Omental fat pad (tissue), 3 donors: ENCODE measurements at regions not wholly inside any gene's neighbourhood (a gene's known extent, or its start where the extent isn't known, plus 50 kb on each side); places are given as distances from the start of the nearest gene placed in this dataset.

ENCODE experiments used
- ATAC-seq: fragments of 150-250 bp; one replicate; pipeline ENCODE4 v1.9.1; 2016; ENCODE audit warnings: mild to moderate bottlenecking, moderate library complexity; ENCODE audit not compliant: low FRiP score
- DNase-seq: peaks from one replicate; pipeline ENCODE4 v3.0.0-alpha.2; 2019; ENCODE audit warnings: low spot score
- TF ChIP-seq, protein P1 (sequence below), 3 donors: fragments of 450-650 bp; IDR thresholded peaks; one replicate each; pipeline ENCODE4 v1.5.1; 2016 to 2017; ENCODE audit warnings: antibody characterized with exemption in 3 of 3, mild to moderate bottlenecking in 3 of 3, moderate library complexity in 2 of 3

DNA sequence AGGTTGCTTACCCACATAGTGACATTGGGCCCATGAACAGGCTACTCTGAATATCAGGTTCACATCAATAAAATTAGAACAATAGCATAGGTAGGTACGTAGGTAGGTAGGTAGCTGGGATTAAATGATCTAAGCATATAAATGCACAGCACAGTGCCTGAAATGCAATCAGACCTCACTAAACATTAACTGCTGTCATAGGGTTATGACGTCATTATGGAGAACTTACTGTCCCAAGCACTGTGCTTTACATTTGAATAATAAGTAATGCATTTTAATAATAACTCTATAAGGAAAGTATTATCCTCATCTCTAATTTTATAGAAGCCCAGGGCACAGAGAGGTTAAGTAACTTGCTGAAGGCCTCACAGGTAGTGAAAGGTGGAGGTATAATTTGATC is 112.5 kb downstream of the RPS24 start:
- TF ChIP-seq, protein P1, sequence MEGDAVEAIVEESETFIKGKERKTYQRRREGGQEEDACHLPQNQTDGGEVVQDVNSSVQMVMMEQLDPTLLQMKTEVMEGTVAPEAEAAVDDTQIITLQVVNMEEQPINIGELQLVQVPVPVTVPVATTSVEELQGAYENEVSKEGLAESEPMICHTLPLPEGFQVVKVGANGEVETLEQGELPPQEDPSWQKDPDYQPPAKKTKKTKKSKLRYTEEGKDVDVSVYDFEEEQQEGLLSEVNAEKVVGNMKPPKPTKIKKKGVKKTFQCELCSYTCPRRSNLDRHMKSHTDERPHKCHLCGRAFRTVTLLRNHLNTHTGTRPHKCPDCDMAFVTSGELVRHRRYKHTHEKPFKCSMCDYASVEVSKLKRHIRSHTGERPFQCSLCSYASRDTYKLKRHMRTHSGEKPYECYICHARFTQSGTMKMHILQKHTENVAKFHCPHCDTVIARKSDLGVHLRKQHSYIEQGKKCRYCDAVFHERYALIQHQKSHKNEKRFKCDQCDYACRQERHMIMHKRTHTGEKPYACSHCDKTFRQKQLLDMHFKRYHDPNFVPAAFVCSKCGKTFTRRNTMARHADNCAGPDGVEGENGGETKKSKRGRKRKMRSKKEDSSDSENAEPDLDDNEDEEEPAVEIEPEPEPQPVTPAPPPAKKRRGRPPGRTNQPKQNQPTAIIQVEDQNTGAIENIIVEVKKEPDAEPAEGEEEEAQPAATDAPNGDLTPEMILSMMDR (IDR thresholded peaks at IDR 0.05): no peak
- DNase-seq: no peak
- no peak for ATAC-seq

DNA sequence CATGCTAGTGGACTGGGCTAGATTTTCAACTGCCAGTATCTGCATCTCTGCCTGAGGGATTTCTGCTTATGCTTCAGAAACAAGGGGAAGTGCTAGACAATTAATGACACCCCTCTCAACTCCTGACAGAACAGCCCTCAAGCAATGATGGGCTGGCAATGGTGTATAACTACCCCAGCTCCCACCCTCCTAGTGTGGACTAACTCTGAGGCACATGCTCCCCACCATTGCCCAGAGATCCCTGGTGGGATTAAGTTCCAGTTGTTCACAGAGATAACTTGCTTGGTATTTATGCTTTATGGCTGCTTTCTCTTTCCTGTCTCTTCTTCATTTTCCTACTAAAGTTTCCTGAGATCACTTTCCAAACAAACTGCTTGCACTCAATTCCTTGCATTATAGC is 113.5 kb downstream of the RPS24 start:
- ATAC-seq: no peak
- no peak for DNase-seq
- TF ChIP-seq, protein P1 (IDR thresholded peaks at IDR 0.05): no peak

DNA sequence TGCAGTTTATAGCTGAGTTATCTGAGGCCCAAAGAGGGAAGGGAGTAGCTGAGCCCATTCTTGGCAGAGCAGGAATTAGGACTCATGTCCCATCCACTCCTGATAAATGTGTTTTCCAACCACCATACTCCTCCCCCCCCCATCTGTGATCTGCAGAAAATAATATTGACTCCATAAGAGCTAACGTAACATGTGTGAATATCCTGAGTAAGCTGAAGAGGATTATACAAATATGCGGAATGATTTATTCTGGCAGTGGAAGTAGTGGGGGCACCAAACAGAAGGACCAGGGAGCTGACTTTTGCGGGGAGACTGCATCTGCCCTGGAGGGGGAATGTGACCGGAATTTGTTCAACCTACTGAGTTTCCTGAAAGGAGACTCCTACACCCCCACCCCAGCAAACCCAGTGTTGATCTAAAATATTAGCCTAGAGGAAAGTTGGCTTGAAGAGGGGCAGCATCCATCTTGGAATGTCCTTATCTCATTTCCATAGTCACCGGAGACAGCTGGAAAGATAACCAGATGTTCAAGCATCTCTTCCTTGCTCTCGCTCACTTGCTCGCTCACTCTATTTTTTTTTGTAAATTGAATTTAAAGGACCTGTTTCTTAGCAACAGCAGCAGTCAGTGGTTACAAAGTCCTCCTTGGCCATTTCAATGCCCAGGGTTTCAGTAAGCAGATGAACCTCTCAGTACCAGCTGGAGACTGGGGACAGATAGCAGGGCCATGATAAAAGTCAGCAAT is 114.7 kb downstream of the RPS24 start:
- TF ChIP-seq, protein P1 (IDR thresholded peaks at IDR 0.05): no peak
- DNase-seq: no peak
- no peak for ATAC-seq

DNA sequence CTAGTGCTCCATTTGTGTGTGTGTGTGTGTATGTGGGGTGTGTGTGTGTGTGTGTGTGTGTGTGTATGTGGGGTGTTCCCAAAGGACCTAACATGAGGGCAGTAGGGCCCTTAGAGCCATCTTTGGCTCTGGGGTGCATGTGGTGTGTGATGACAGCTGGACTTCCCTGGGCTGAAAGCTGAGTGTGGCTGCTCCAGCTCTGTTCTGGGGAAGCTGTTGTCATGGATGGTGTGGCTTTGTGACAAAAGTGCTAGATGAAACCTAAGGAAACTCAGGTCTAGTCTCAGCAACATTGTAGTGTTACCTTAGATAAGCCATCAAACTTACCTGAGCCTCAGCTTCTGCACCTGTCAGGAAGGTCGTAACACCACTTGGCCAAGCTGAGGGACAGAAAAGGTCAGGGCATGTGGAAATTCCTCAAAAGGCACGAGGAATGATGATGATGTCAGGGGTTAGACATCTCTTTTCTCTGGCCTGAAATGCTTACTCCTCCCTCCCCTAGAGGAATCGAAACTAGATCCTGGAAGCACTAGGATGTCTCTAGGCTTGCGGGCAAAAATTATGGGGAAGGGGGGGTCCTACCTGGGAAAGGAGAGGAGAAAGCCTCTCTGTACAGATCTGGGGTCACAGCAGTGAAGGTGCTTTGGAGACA is 115.4 kb downstream of the RPS24 start:
- TF ChIP-seq, protein P1 (IDR thresholded peaks at IDR 0.05): no peak
- ATAC-seq: peak; percentile 62
- DNase-seq: no peak

DNA sequence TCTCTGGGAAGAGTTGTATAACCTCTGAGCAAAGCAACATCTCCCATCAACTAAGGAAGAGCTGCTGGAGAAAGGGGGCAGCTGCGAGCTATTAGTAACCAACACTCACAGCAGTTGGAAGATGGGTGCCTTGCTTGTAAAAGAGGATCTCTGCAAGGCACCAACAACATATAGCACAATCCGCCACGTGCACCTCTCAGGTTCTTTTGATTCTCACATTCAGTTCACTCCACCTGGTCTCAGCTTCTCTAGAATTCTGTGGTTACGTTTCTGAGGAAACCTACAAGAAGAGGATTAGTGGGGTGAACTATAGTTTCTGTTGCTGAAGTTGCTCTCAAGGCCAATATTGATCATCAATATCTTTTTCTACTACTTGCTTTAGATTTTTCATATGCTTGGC is 117.1 kb downstream of the RPS24 start:
- ATAC-seq (no peak), DNase-seq (no peak)
- TF ChIP-seq, protein P1 (IDR thresholded peaks at IDR 0.05): no peak

DNA sequence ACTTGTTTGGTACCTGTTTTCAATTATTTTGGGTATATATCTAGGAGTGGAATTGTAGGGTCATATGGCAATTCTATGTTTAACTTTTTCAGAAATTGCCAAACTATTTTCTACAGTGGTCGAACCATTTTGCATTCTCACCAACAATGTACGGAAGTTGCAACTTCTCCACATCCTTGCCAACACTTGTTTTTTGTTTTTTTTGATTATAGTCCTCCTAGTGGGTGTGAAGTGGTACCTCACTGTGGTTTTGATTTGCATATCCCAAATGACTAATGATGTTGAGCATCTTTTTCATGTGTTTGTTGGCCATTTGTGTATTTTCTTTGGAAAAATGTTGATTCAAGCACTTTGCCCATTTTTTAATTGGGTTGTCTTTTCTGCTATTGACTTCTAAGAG is 122.1 kb downstream of the RPS24 start:
- ATAC-seq (no peak), DNase-seq (no peak)
- TF ChIP-seq, protein P1 (IDR thresholded peaks at IDR 0.05): no peak

DNA sequence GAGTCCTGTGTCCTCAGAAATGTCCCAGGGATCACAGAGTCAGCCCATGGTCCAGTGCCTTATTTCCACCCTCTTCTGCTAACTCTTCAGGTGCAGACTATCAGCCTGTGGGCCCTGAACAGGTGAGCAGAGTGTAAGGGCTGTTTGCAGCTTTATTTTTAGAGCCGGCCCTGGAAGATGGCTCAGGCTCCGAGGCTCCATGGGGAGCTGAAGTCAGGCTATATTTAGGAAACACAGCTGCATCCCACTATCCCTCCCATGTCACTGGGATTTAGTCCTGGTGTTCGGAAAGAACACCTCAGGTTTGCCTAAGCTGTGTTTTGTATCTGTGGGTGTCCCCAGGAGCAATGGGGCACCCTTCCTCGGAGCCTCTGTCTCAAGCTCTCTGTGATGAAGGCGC is 126.9 kb downstream of the RPS24 start:
- ATAC-seq (no peak), DNase-seq (no peak)
- TF ChIP-seq, protein P1 (IDR thresholded peaks at IDR 0.05): no peak
